MM.1S (cell line): ENCODE measurements at regions not wholly inside any gene's neighbourhood (a gene's known extent, or its start where the extent isn't known, plus 50 kb on each side); places are given as distances from the start of the nearest gene placed in this dataset.

Experiments used
- EZH2 ChIP-seq: fragments of 300-600 bp; sonication (generic); optimal IDR thresholded peaks from 2 replicates; pipeline ENCODE3; 2017; ENCODE audit warnings: low read depth, mild to moderate bottlenecking, antibody characterized with exemption, low read length, mixed read lengths
- EZH2phosphoT487 ChIP-seq: fragments of 300-600 bp; sonication (generic); IDR thresholded peaks from 2 replicates; pipeline ENCODE4 v1.6.1; 2018; ENCODE audit warnings: antibody characterized with exemption, low read length
- TF ChIP-seq, protein P1 (sequence below): fragments of 300-600 bp; sonication (generic); IDR thresholded peaks from 2 replicates; pipeline ENCODE4 v1.5.1; 2016; ENCODE audit warnings: antibody characterized with exemption, low read length, mixed read lengths

DNA sequence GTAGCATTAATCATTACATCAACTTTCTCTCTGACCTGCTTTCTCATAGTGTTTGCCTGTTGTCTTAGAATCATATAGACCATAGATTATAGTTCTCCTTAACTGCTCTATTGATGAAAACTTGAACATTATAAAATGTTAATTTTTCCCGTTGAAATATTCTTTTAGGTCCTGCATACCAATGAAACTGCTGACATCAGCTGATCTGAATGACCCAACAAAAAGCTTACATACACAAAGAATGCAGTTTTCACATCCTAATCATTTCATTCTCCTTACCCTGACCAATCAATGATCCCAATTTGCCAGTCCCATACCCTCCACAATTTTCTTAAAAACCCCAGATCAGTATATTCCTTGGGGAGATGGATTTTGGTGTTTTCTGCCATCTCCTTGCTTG lies 302.9 kb upstream of the MBL2 start:
- TF ChIP-seq, protein P1, sequence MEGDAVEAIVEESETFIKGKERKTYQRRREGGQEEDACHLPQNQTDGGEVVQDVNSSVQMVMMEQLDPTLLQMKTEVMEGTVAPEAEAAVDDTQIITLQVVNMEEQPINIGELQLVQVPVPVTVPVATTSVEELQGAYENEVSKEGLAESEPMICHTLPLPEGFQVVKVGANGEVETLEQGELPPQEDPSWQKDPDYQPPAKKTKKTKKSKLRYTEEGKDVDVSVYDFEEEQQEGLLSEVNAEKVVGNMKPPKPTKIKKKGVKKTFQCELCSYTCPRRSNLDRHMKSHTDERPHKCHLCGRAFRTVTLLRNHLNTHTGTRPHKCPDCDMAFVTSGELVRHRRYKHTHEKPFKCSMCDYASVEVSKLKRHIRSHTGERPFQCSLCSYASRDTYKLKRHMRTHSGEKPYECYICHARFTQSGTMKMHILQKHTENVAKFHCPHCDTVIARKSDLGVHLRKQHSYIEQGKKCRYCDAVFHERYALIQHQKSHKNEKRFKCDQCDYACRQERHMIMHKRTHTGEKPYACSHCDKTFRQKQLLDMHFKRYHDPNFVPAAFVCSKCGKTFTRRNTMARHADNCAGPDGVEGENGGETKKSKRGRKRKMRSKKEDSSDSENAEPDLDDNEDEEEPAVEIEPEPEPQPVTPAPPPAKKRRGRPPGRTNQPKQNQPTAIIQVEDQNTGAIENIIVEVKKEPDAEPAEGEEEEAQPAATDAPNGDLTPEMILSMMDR: no peak
- TF ChIP-seq EZH2 (no peak), EZH2phosphoT487 (no peak)
